ENCODE measurements at regions not wholly inside any gene's neighbourhood (a gene's known extent, or its start where the extent isn't known, plus 50 kb on each side); places are given as distances from the start of the nearest gene placed in this dataset.
A peak's percentile ranks its signal among the peaks of the same experiment; 100 is the strongest.

GRCh38 chr7:67466109-67466508 is 469.5 kb downstream of the TYW1 start:
- no peaks in the 10 kb centered on the region for H3K4me1 ChIP-seq (ENCODE audit: control insufficient read depth in 2 of 2, insufficient read depth in 2 of 2, low read length in 2 of 2)
- H3K27me3 ChIP-seq (ENCODE audit: control insufficient read depth in 2 of 2, insufficient read depth in 1 of 2, low read length in 1 of 2), result no peaks in the 10 kb centered on the region
- DNase-seq (ENCODE audit: low read depth in 6 of 9, low spot score in 9 of 9), result no peak
- H3K4me3 ChIP-seq (ENCODE audit: low read length in 2 of 2), result no peak overlapping the region
- no peaks in the 10 kb centered on the region for H3K36me3 ChIP-seq (ENCODE audit: control insufficient read depth in 2 of 2, insufficient read depth in 2 of 2, low read length in 1 of 2)
- 84% methylated on average over 2 of the region's 2 CpGs for WGBS
- H3K9me3 ChIP-seq (ENCODE audit: control insufficient read depth in 2 of 2, insufficient read depth in 1 of 2, low read length in 1 of 2), result peaks cover 2 to 3% of the 10 kb centered on the region in 2 donors
- no peak overlapping the region for H3K27ac ChIP-seq (ENCODE audit: low read depth in 1 of 2, low read length in 1 of 2)

DNA sequence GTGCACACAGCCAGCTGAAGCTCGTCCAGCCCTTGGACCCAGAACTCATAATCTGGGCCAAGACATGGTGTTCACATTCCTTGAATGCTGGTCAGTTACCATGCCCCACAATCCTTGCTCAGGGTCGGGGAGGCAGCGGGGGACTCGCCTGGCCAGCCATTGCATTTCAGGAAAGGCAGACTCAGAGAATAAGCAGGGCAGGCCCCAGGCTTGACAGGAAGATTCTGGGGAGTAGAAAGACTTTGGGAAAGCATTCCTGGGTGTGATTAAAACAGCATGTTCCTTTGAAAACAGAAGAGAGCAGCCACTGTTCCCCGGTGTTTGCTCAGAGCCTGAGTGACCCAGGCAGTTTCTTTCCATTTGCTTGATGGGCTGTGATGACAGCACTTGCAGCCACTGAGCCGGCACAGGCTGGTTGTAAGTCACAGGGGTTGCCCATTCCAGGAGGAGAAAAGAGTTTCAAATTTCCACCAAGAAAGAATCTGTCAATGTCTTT is 473.7 kb downstream of the TYW1 start:
- H3K27me3 ChIP-seq (ENCODE audit: control insufficient read depth in 2 of 2, insufficient read depth in 1 of 2, low read length in 1 of 2), result no peaks in the 10 kb centered on the region
- H3K36me3 ChIP-seq (ENCODE audit: control insufficient read depth in 2 of 2, insufficient read depth in 2 of 2, low read length in 1 of 2), result no peaks in the 10 kb centered on the region
- H3K9me3 ChIP-seq (ENCODE audit: control insufficient read depth in 2 of 2, insufficient read depth in 1 of 2, low read length in 1 of 2), result peaks cover 2 to 12% of the 10 kb centered on the region in 2 donors
- H3K4me1 ChIP-seq (ENCODE audit: control insufficient read depth in 2 of 2, insufficient read depth in 2 of 2, low read length in 2 of 2), result no peaks in the 10 kb centered on the region
- WGBS, result 73% methylated on average over 6 of the region's 6 CpGs
- no peak overlapping the region for H3K4me3 ChIP-seq (ENCODE audit: low read length in 2 of 2)
- H3K27ac ChIP-seq (ENCODE audit: low read depth in 1 of 2, low read length in 1 of 2), result no peak overlapping the region
- DNase-seq (ENCODE audit: low read depth in 6 of 9, low spot score in 9 of 9), result no peak

DNA sequence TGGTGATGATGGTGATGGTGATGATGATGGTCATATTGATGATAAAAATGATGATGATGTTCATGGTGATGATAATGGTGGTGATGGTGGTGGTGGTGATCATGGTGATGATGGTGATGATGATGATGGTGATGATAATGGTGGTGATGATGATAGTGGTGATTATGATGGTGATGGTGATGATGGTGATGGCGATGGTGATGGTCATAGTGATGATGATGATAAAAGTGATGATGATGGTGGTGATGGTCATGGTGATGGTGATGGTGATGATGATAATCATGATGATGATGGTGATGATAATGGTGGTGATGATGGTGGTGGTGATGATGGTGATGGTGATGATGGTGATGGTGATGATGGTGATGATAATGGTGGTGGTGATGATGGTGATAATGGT is 478.7 kb downstream of the TYW1 start:
- no peak overlapping the region for H3K27ac ChIP-seq (ENCODE audit: low read depth in 1 of 2, low read length in 1 of 2)
- WGBS, result 91% methylated on average over 1 of the region's 1 CpG
- DNase-seq (ENCODE audit: low read depth in 6 of 9, low spot score in 9 of 9), result no peak
- peaks cover 0 to 9% of the 10 kb centered on the region in 2 donors for H3K9me3 ChIP-seq (ENCODE audit: control insufficient read depth in 2 of 2, insufficient read depth in 1 of 2, low read length in 1 of 2)
- H3K4me3 ChIP-seq (ENCODE audit: low read length in 2 of 2), result no peak overlapping the region
- H3K27me3 ChIP-seq (ENCODE audit: control insufficient read depth in 2 of 2, insufficient read depth in 1 of 2, low read length in 1 of 2), result no peaks in the 10 kb centered on the region
- no peaks in the 10 kb centered on the region for H3K36me3 ChIP-seq (ENCODE audit: control insufficient read depth in 2 of 2, insufficient read depth in 2 of 2, low read length in 1 of 2)
- no peaks in the 10 kb centered on the region for H3K4me1 ChIP-seq (ENCODE audit: control insufficient read depth in 2 of 2, insufficient read depth in 2 of 2, low read length in 2 of 2)

- H3K27ac ChIP-seq (ENCODE audit: low read depth in 1 of 2, low read length in 1 of 2), result no peak overlapping the region
- no peaks in the 10 kb centered on the region for H3K4me1 ChIP-seq (ENCODE audit: control insufficient read depth in 2 of 2, insufficient read depth in 2 of 2, low read length in 2 of 2)
- H3K4me3 ChIP-seq (ENCODE audit: low read length in 2 of 2), result no peak overlapping the region
- DNase-seq (ENCODE audit: low read depth in 6 of 9, low spot score in 9 of 9), result no peak
- WGBS, result 87% methylated on average over 6 of the region's 6 CpGs
- H3K9me3 ChIP-seq (ENCODE audit: control insufficient read depth in 2 of 2, insufficient read depth in 1 of 2, low read length in 1 of 2), result peaks cover 0 to 2% of the 10 kb centered on the region in 2 donors
- no peaks in the 10 kb centered on the region for H3K36me3 ChIP-seq (ENCODE audit: control insufficient read depth in 2 of 2, insufficient read depth in 2 of 2, low read length in 1 of 2)
- H3K27me3 ChIP-seq (ENCODE audit: control insufficient read depth in 2 of 2, insufficient read depth in 1 of 2, low read length in 1 of 2), result no peaks in the 10 kb centered on the region
Measured at GRCh38 chr7:67478066-67478465, 481.4 kb downstream of the TYW1 start.

DNA sequence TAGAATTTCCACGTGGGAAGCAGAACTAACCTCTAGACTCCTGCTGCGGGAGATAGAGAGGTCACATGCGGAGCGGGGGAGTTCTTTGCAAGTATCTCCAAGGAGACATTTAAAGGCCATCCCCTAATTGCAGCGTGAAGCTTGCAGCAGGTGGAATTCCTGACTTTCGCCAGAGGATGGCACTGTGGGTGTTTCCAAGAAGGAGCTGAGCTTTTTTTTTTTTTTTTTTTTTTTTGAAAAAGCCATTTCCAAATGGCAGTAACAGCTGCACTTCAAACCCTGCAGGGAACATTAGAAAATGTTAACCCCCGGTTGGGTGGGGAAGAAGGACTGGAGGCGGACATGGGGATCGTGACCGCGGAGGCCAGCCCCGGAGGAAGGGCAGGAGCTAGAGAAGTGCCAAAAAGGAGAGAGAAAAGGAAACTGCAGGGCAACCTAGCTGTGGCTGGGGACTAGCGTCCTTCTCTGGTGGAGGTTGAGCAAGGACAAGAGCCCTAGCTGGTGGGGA is 487.7 kb downstream of the TYW1 start:
- 3% methylated on average over 13 of the region's 13 CpGs for WGBS
- Histone ChIP-seq H3K9me3 (ENCODE audit: control insufficient read depth in 2 of 2, insufficient read depth in 1 of 2, low read length in 1 of 2) (no peaks in the 10 kb centered on the region), H3K4me3 (ENCODE audit: low read length in 2 of 2) (no peak overlapping the region), H3K27me3 (ENCODE audit: control insufficient read depth in 2 of 2, insufficient read depth in 1 of 2, low read length in 1 of 2) (no peaks in the 10 kb centered on the region), H3K27ac (ENCODE audit: low read depth in 1 of 2, low read length in 1 of 2) (no peak overlapping the region), H3K4me1 (ENCODE audit: control insufficient read depth in 2 of 2, insufficient read depth in 2 of 2, low read length in 2 of 2) (no peaks in the 10 kb centered on the region), H3K36me3 (ENCODE audit: control insufficient read depth in 2 of 2, insufficient read depth in 2 of 2, low read length in 1 of 2) (no peaks in the 10 kb centered on the region)
- peak; percentile 5 to 56 (median 15) for DNase-seq (ENCODE audit: low read depth in 6 of 9, low spot score in 9 of 9)

GRCh38 chr7:67486401-67486800 is 489.8 kb downstream of the TYW1 start:
- Histone ChIP-seq H3K4me3 (ENCODE audit: low read length in 2 of 2) (no peak overlapping the region), H3K4me1 (ENCODE audit: control insufficient read depth in 2 of 2, insufficient read depth in 2 of 2, low read length in 2 of 2) (no peaks in the 10 kb centered on the region), H3K9me3 (ENCODE audit: control insufficient read depth in 2 of 2, insufficient read depth in 1 of 2, low read length in 1 of 2) (no peaks in the 10 kb centered on the region), H3K36me3 (ENCODE audit: control insufficient read depth in 2 of 2, insufficient read depth in 2 of 2, low read length in 1 of 2) (no peaks in the 10 kb centered on the region), H3K27ac (ENCODE audit: low read depth in 1 of 2, low read length in 1 of 2) (no peak overlapping the region), H3K27me3 (ENCODE audit: control insufficient read depth in 2 of 2, insufficient read depth in 1 of 2, low read length in 1 of 2) (no peaks in the 10 kb centered on the region)
- no peak for DNase-seq (ENCODE audit: low read depth in 6 of 9, low spot score in 9 of 9)
- 91% methylated on average over 3 of the region's 3 CpGs for WGBS

- Histone ChIP-seq H3K4me3 (ENCODE audit: low read length in 2 of 2) (no peak overlapping the region), H3K27me3 (ENCODE audit: control insufficient read depth in 2 of 2, insufficient read depth in 1 of 2, low read length in 1 of 2) (no peaks in the 10 kb centered on the region), H3K4me1 (ENCODE audit: control insufficient read depth in 2 of 2, insufficient read depth in 2 of 2, low read length in 2 of 2) (no peaks in the 10 kb centered on the region), H3K36me3 (ENCODE audit: control insufficient read depth in 2 of 2, insufficient read depth in 2 of 2, low read length in 1 of 2) (no peaks in the 10 kb centered on the region), H3K27ac (ENCODE audit: low read depth in 1 of 2, low read length in 1 of 2) (no peak overlapping the region), H3K9me3 (ENCODE audit: control insufficient read depth in 2 of 2, insufficient read depth in 1 of 2, low read length in 1 of 2) (no peaks in the 10 kb centered on the region)
- 87% methylated on average over 7 of the region's 7 CpGs for WGBS
- no peak for DNase-seq (ENCODE audit: low read depth in 6 of 9, low spot score in 9 of 9)
Measured at GRCh38 chr7:67487316-67487715, 490.7 kb downstream of the TYW1 start.

- Histone ChIP-seq H3K27me3 (ENCODE audit: control insufficient read depth in 2 of 2, insufficient read depth in 1 of 2, low read length in 1 of 2) (no peaks in the 10 kb centered on the region), H3K36me3 (ENCODE audit: control insufficient read depth in 2 of 2, insufficient read depth in 2 of 2, low read length in 1 of 2) (no peaks in the 10 kb centered on the region), H3K9me3 (ENCODE audit: control insufficient read depth in 2 of 2, insufficient read depth in 1 of 2, low read length in 1 of 2) (peaks cover 0 to 2% of the 10 kb centered on the region in 2 donors), H3K4me1 (ENCODE audit: control insufficient read depth in 2 of 2, insufficient read depth in 2 of 2, low read length in 2 of 2) (no peaks in the 10 kb centered on the region), H3K4me3 (ENCODE audit: low read length in 2 of 2) (no peak overlapping the region), H3K27ac (ENCODE audit: low read depth in 1 of 2, low read length in 1 of 2) (no peak overlapping the region)
- no peak for DNase-seq (ENCODE audit: low read depth in 6 of 9, low spot score in 9 of 9)
- 98% methylated on average over 5 of the region's 5 CpGs for WGBS
Measured at GRCh38 chr7:67489881-67490280, 493.2 kb downstream of the TYW1 start.

- H3K36me3 ChIP-seq (ENCODE audit: control insufficient read depth in 2 of 2, insufficient read depth in 2 of 2, low read length in 1 of 2), result no peaks in the 10 kb centered on the region
- 90% methylated on average over 8 of the region's 8 CpGs for WGBS
- DNase-seq (ENCODE audit: low read depth in 6 of 9, low spot score in 9 of 9), result no peak
- H3K4me1 ChIP-seq (ENCODE audit: control insufficient read depth in 2 of 2, insufficient read depth in 2 of 2, low read length in 2 of 2), result no peaks in the 10 kb centered on the region
- no peak overlapping the region for H3K4me3 ChIP-seq (ENCODE audit: low read length in 2 of 2)
- H3K27me3 ChIP-seq (ENCODE audit: control insufficient read depth in 2 of 2, insufficient read depth in 1 of 2, low read length in 1 of 2), result no peaks in the 10 kb centered on the region
- no peak overlapping the region for H3K27ac ChIP-seq (ENCODE audit: low read depth in 1 of 2, low read length in 1 of 2)
- H3K9me3 ChIP-seq (ENCODE audit: control insufficient read depth in 2 of 2, insufficient read depth in 1 of 2, low read length in 1 of 2), result peaks cover 0 to 2% of the 10 kb centered on the region in 2 donors
Measured at GRCh38 chr7:67493366-67493765, 496.7 kb downstream of the TYW1 start.

GRCh38 chr7:67496589-67496988 is 500.0 kb downstream of the TYW1 start:
- H3K4me1 ChIP-seq (ENCODE audit: control insufficient read depth in 2 of 2, insufficient read depth in 2 of 2, low read length in 2 of 2), result no peaks in the 10 kb centered on the region
- 86% methylated on average over 7 of the region's 7 CpGs for WGBS
- DNase-seq (ENCODE audit: low read depth in 6 of 9, low spot score in 9 of 9), result no peak

More at GRCh38 chr7:67496589-67496988, 500.0 kb downstream of the TYW1 start:
- H3K36me3 ChIP-seq (ENCODE audit: control insufficient read depth in 2 of 2, insufficient read depth in 2 of 2, low read length in 1 of 2), result no peaks in the 10 kb centered on the region
- no peaks in the 10 kb centered on the region for H3K27me3 ChIP-seq (ENCODE audit: control insufficient read depth in 2 of 2, insufficient read depth in 1 of 2, low read length in 1 of 2)
- H3K4me3 ChIP-seq (ENCODE audit: low read length in 2 of 2), result no peak overlapping the region
- no peak overlapping the region for H3K27ac ChIP-seq (ENCODE audit: low read depth in 1 of 2, low read length in 1 of 2)
- peaks cover 0 to 2% of the 10 kb centered on the region in 2 donors for H3K9me3 ChIP-seq (ENCODE audit: control insufficient read depth in 2 of 2, insufficient read depth in 1 of 2, low read length in 1 of 2)

Data from thymus (tissue), 11 donors.